ENCODE measurements at regions not wholly inside any gene's neighbourhood (a gene's known extent, or its start where the extent isn't known, plus 50 kb on each side); places are given as distances from the start of the nearest gene placed in this dataset.

DNA sequence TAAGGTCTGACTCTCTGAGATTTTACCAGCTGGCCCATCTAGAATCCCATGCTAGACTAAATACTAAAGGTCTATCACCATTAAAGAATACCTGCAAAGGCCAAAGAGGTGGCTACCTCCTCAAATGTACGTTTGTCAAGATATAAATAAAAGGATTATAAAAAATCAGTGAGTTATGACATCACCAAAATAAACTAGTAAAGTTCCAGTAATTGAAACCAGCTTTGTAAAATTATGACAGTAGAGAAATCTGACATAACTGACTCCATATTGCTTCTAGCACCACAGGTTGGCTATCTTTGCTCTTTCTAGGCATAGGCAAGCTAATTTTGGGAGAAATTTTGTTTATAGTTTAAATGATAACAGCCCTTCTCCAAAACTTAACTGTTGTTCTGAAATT is 536.3 kb downstream of the TFAP2A start:
- TF ChIP-seq POLR2A (IDR thresholded peaks at IDR 0.05) (no peak), CTCF (IDR thresholded peaks at IDR 0.05 in 4 of 5, conservative IDR thresholded peaks at IDR 0.05 in 1 of 5) (no peak)

Data from gastrocnemius medialis (tissue), 4 donors.